Activated naive CD4-positive, alpha-beta T cell treated with anti-CD3 and anti-CD28 coated beads, Interleukin-2, amount 10 ng/mL, durations not matched to agents 7 days and 5 days (primary cell): ENCODE measurements at regions not wholly inside any gene's neighbourhood (a gene's known extent, or its start where the extent isn't known, plus 50 kb on each side); places are given as distances from the start of the nearest gene placed in this dataset.
"Not testable (repeated sequence)": the region's sequence is repeated elsewhere in the genome, so short reads cannot be mapped to it uniquely, and the experiment has no call there.

Experiments used
- CTCF ChIA-PET: fragments of 350-600 bp; sonication (Branson Sonifier 250); formaldehyde crosslinking; loops from one replicate; lab custom pipeline; 2021; ENCODE audit warnings: antibody characterized with exemption; lab: Charles Lee
- DNase-seq: peaks from one replicate; pipeline ENCODE4 v3.0.0-alpha.2; 2020
- H3K27ac Mint-ChIP-seq: one replicate; pipeline ENCODE4 v1.8.0; 2021; ENCODE audit warnings: mild to moderate bottlenecking, moderate library complexity, mixed read lengths
- H3K27me3 Mint-ChIP-seq: one replicate; pipeline ENCODE4 v1.8.0; 2021; ENCODE audit warnings: mild to moderate bottlenecking, mixed read lengths
- H3K36me3 Mint-ChIP-seq: one replicate; pipeline ENCODE4 v1.8.0; 2021; ENCODE audit warnings: mixed read lengths
- H3K4me1 Mint-ChIP-seq: one replicate; pipeline ENCODE4 v1.8.0; 2021; ENCODE audit warnings: mixed read lengths
- H3K4me3 Mint-ChIP-seq: one replicate; pipeline ENCODE4 v1.8.0; 2021; ENCODE audit warnings: mild to moderate bottlenecking, moderate library complexity, mixed read lengths
- H3K9me3 Mint-ChIP-seq: one replicate; pipeline ENCODE4 v1.8.0; 2021; ENCODE audit warnings: mixed read lengths

GRCh38 chrX:110514509-110514908 lies 155.9 kb downstream of the RTL9 start:
- H3K4me3 Mint-ChIP-seq = no peak overlapping the region

GRCh38 chrX:110519501-110519900 lies 160.9 kb downstream of the RTL9 start:
- CTCF ChIA-PET = no interaction called here
- H3K9me3 Mint-ChIP-seq = no peaks in the 10 kb centered on the region
- H3K4me3 Mint-ChIP-seq = no peak overlapping the region
- H3K4me1 Mint-ChIP-seq = no peaks in the 10 kb centered on the region
- no peak overlapping the region for H3K27ac Mint-ChIP-seq
- no peaks in the 10 kb centered on the region for H3K36me3 Mint-ChIP-seq
- no peaks in the 10 kb centered on the region for H3K27me3 Mint-ChIP-seq
- DNase-seq = no peak

More at GRCh38 chrX:110514509-110514908, 155.9 kb downstream of the RTL9 start:
- Mint-ChIP-seq H3K4me1 (peaks cover 2% of the 10 kb centered on the region), H3K9me3 (no peaks in the 10 kb centered on the region), H3K27me3 (no peaks in the 10 kb centered on the region), H3K27ac (no peak overlapping the region), H3K36me3 (no peaks in the 10 kb centered on the region)
- no peak for DNase-seq
- CTCF ChIA-PET = no interaction called here

- no peaks in the 10 kb centered on the region for H3K9me3 Mint-ChIP-seq
- H3K4me3 Mint-ChIP-seq = no peak overlapping the region
- H3K4me1 Mint-ChIP-seq = no peaks in the 10 kb centered on the region
- no peak overlapping the region for H3K27ac Mint-ChIP-seq
- H3K27me3 Mint-ChIP-seq = no peaks in the 10 kb centered on the region
- CTCF ChIA-PET = no interaction called here
- no peaks in the 10 kb centered on the region for H3K36me3 Mint-ChIP-seq
- DNase-seq = no peak
These were observed 161.3 kb downstream of the RTL9 start for GRCh38 chrX:110519906-110520452.

GRCh38 chrX:110520652-110521051 lies 162.0 kb downstream of the RTL9 start:
- DNase-seq, H3K4me1 Mint-ChIP-seq, CTCF ChIA-PET, H3K4me3 Mint-ChIP-seq, H3K27ac Mint-ChIP-seq, H3K9me3 Mint-ChIP-seq, H3K36me3 Mint-ChIP-seq, H3K27me3 Mint-ChIP-seq: not testable (repeated sequence)

DNA sequence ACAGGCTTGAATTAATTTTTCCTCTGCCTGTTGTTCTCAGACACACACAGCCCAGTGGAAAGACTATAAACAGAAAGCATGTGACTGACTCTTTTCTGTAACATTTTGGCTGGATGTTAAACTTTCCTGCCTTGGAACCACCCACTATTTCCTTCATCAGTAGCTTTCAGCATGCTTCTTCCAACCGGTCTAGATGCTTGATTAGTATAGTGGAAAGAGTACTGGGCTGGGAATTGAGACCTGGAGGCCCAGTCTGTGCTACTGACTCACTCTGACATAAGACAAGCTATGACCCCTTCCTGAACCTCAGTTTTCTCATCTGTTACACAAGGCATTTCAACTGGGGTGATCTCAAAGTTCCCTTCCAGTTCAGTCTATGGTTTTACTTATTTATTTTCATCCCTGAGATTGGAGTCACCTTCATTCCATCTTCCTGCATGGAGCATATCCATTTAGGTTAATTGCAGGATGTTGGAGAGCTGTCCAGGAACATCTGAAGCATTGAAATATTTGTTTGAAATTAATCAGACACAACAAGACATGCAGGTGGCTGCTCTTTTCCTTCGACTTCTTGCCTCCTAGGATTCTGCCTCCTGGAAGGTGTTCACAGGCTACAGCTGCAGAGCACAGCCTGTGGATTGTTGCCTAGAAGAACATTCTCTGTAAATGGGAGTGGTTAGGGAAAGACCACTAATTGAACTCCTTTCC lies 173.4 kb downstream of the RTL9 start:
- H3K4me1 Mint-ChIP-seq = no peaks in the 10 kb centered on the region
- no peak overlapping the region for H3K27ac Mint-ChIP-seq
- no peak overlapping the region for H3K4me3 Mint-ChIP-seq
- H3K9me3 Mint-ChIP-seq = no peaks in the 10 kb centered on the region
- H3K36me3 Mint-ChIP-seq = no peaks in the 10 kb centered on the region
- no peak for DNase-seq
- no peaks in the 10 kb centered on the region for H3K27me3 Mint-ChIP-seq
- CTCF ChIA-PET = no interaction called here

DNA sequence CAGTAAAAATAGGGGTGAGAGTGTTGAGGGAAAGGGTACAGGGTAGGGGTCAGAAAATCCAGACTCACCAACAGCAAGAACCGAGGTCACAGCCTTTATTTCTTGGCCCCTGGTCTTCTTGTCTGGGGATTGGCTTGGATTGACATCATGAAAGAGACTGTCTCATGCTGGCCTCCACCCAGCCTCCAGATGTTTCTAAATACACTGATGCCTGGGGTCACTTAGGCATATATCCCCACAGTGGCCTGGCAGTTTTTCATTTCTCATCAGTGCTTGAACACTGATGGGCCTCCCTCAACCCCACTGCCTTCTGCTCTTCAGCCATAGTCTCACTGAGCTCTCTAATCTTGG lies 173.9 kb downstream of the RTL9 start:
- CTCF ChIA-PET = no interaction called here
- Mint-ChIP-seq H3K4me3 (no peak overlapping the region), H3K36me3 (no peaks in the 10 kb centered on the region), H3K27ac (no peak overlapping the region), H3K4me1 (no peaks in the 10 kb centered on the region), H3K9me3 (no peaks in the 10 kb centered on the region), H3K27me3 (no peaks in the 10 kb centered on the region)
- DNase-seq = no peak

DNA sequence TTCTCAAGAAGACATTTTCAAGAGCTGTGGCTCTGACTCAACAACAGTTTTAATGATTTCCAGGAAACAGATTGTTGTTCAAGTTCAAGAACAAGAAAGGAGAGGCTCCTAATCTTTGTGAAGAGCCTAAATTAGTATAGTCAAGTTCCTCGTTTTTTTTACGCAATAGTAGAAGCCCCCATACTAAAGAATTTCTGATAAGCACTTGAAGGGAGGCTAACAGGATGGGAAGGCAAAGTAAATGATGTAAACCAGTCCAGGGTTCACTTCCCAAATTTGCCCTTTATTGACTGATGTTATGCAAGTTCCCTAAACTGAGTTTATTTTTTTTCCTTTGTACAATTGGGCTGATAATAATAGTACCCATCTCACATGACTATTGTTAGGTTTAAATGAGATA lies 178.2 kb downstream of the RTL9 start:
- Mint-ChIP-seq H3K27ac (no peak overlapping the region), H3K9me3 (no peaks in the 10 kb centered on the region), H3K4me3 (no peak overlapping the region), H3K4me1 (no peaks in the 10 kb centered on the region), H3K36me3 (no peaks in the 10 kb centered on the region), H3K27me3 (no peaks in the 10 kb centered on the region)
- CTCF ChIA-PET = no interaction called here
- no peak for DNase-seq

DNA sequence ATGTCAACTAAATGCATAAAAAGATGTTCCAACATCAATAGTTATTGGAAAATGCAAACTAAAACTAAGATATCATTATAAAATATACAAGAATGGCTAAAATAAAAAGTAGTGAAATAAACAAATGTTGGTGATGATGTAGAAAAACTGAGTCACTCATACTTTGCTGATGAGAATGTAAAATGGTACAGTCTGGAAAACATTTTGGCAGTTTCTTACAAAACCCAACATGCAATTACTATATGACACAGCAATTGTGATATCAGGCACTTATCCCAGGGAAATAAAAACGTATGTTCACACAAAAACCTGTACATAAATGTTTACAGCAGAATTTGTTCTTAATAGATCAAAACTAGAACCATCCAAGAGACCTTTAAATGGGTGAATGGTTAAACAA lies 182.6 kb downstream of the RTL9 start:
- Mint-ChIP-seq H3K27ac (no peak overlapping the region), H3K27me3 (no peaks in the 10 kb centered on the region), H3K36me3 (no peaks in the 10 kb centered on the region), H3K4me1 (no peaks in the 10 kb centered on the region), H3K9me3 (no peaks in the 10 kb centered on the region), H3K4me3 (no peak overlapping the region)
- CTCF ChIA-PET = no interaction called here
- no peak for DNase-seq

GRCh38 chrX:110550854-110551253 lies 192.2 kb downstream of the RTL9 start:
- CTCF ChIA-PET, H3K36me3 Mint-ChIP-seq, H3K4me3 Mint-ChIP-seq, H3K27me3 Mint-ChIP-seq, H3K4me1 Mint-ChIP-seq, H3K9me3 Mint-ChIP-seq, DNase-seq, H3K27ac Mint-ChIP-seq: not testable (repeated sequence)

DNA sequence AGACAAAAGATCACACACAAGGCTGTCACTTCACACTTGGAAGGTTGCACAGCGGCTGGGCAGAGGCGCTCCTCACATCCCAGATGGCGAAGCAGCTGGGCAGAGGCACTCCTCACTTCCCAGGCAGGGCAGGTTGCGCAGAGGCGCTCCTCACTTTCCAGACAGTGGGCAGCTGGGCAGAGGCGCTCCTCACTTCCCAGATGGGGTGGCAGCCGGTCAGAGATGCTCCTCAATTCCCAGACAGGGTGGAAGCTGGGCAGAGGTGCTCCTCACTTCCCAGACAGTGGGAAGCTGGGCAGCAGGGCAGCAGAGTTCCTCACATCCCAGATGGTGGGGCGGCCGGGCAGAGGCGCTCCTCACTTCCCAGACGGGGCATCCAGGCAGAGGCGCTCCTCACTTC lies 199.2 kb downstream of the RTL9 start:
- H3K4me1 Mint-ChIP-seq = no peaks in the 10 kb centered on the region
- CTCF ChIA-PET = no interaction called here
- no peak overlapping the region for H3K27ac Mint-ChIP-seq
- no peak overlapping the region for H3K4me3 Mint-ChIP-seq
- no peak for DNase-seq
- H3K36me3 Mint-ChIP-seq = no peaks in the 10 kb centered on the region
- no peaks in the 10 kb centered on the region for H3K27me3 Mint-ChIP-seq
- H3K9me3 Mint-ChIP-seq = peaks cover 2% of the 10 kb centered on the region

DNA sequence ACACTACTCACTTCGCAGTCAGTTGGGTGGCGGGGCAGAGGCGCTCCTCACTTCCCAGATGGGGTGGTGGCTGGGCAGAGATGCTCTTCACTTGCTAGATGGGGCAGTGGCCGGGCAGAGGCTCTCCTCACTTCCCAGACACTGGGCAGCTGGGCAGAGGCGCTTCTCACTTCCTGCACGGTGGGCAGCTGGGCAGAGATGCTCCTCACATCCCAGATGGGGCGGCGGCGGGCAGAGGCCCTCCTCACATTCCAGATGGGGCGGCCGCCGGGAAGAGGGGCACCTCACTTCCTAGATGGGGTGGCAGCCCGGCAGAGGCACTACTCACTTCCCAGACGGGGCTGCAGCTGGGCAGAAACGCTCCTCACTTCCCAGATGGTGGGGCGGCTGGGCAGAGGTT lies 199.8 kb downstream of the RTL9 start:
- CTCF ChIA-PET = no interaction called here
- DNase-seq = no peak
- H3K27me3 Mint-ChIP-seq = no peaks in the 10 kb centered on the region
- H3K4me3 Mint-ChIP-seq = no peak overlapping the region
- no peak overlapping the region for H3K27ac Mint-ChIP-seq
- no peaks in the 10 kb centered on the region for H3K4me1 Mint-ChIP-seq
- peaks cover 2% of the 10 kb centered on the region for H3K9me3 Mint-ChIP-seq
- no peaks in the 10 kb centered on the region for H3K36me3 Mint-ChIP-seq

- Mint-ChIP-seq H3K27me3 (no peaks in the 10 kb centered on the region), H3K4me3 (no peak overlapping the region), H3K27ac (no peak overlapping the region), H3K36me3 (no peaks in the 10 kb centered on the region), H3K4me1 (no peaks in the 10 kb centered on the region), H3K9me3 (peaks cover 2% of the 10 kb centered on the region)
- CTCF ChIA-PET = no interaction called here
- DNase-seq = no peak
These were observed 202.4 kb downstream of the RTL9 start for GRCh38 chrX:110561034-110561433.

DNA sequence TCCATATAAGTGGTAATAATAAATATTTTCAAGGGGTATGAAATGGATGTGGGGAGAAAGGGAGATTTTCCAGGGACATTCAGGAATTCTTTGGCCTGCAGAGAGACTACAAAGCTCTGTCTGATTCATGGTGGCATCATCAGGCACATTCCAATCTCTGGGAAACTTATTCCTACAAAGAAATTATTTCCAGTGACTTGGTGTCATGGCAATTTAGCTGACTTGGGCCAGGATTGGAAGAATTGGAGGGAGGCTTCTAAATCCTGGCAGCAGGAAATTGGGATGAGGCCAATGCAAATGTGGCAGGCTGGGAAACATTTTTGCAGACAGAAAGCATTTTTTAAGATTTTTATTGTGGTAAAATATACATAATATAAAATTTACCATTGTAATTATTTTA lies 204.6 kb downstream of the RTL9 start:
- no peak for DNase-seq
- CTCF ChIA-PET = no interaction called here
- Mint-ChIP-seq H3K27me3 (no peaks in the 10 kb centered on the region), H3K27ac (no peak overlapping the region), H3K4me1 (no peaks in the 10 kb centered on the region), H3K36me3 (no peaks in the 10 kb centered on the region), H3K4me3 (no peak overlapping the region), H3K9me3 (no peaks in the 10 kb centered on the region)

GRCh38 chrX:110568441-110568840 lies 209.8 kb downstream of the RTL9 start:
- H3K4me1 Mint-ChIP-seq = peaks cover 7% of the 10 kb centered on the region
- CTCF ChIA-PET = no interaction called here
- no peak for DNase-seq
- H3K27me3 Mint-ChIP-seq = no peaks in the 10 kb centered on the region
- H3K9me3 Mint-ChIP-seq = no peaks in the 10 kb centered on the region
- no peaks in the 10 kb centered on the region for H3K36me3 Mint-ChIP-seq
- no peak overlapping the region for H3K4me3 Mint-ChIP-seq
- no peak overlapping the region for H3K27ac Mint-ChIP-seq

- no peak overlapping the region for H3K4me3 Mint-ChIP-seq
- no peaks in the 10 kb centered on the region for H3K36me3 Mint-ChIP-seq
- no peak overlapping the region for H3K27ac Mint-ChIP-seq
- H3K4me1 Mint-ChIP-seq = peaks cover 7% of the 10 kb centered on the region
- no peak for DNase-seq
- CTCF ChIA-PET = no interaction called here
- no peaks in the 10 kb centered on the region for H3K27me3 Mint-ChIP-seq
- no peaks in the 10 kb centered on the region for H3K9me3 Mint-ChIP-seq
These were observed 210.9 kb downstream of the RTL9 start for GRCh38 chrX:110569506-110569905.
